ENCODE measurements at regions not wholly inside any gene's neighbourhood (a gene's known extent, or its start where the extent isn't known, plus 50 kb on each side); places are given as distances from the start of the nearest gene placed in this dataset.

- TF ChIP-seq NR3C1 (CRISPR knock-in tag; conservative IDR thresholded peaks at IDR 0.05; ENCODE audit: low read depth) (no peak), NR1H2 (CRISPR knock-in tag; IDR thresholded peaks at IDR 0.05) (no peak), ZNF121 (CRISPR knock-in tag; IDR thresholded peaks at IDR 0.05) (no peak), E2F4 (CRISPR knock-in tag; IDR thresholded peaks at IDR 0.05; ENCODE audit: borderline replicate concordance, low read depth) (no peak), FOXP4 (CRISPR knock-in tag; IDR thresholded peaks at IDR 0.05) (no peak)
Observed at GRCh38 chr5:44949687-44950086, 140.9 kb downstream of the MRPS30 start (continued).

- Mint-ChIP-seq H3K4me3 (no peak overlapping the region), H3K9me3 (peaks cover 4% of the 10 kb centered on the region; the same call in 1 of the 2 replicates), H3K27me3 (ENCODE audit: low read depth) (no peaks in the 10 kb centered on the region), H3K4me1 (peaks cover 12% of the 10 kb centered on the region), H3K27ac (no peak overlapping the region), H3K36me3 (no peaks in the 10 kb centered on the region)
- POLR2A ChIA-PET, result no interaction called here
- DNase-seq (ENCODE audit: low spot score), result no peak
- no peak for TF ChIP-seq PRRX2 (CRISPR knock-in tag; IDR thresholded peaks at IDR 0.05)
- no peak for TF ChIP-seq AR (CRISPR knock-in tag; IDR thresholded peaks at IDR 0.05)
- TF ChIP-seq SP1 (CRISPR knock-in tag; conservative IDR thresholded peaks at IDR 0.05), result no peak
- TF ChIP-seq TCF7 (CRISPR knock-in tag; IDR thresholded peaks at IDR 0.05; ENCODE audit: low read depth), result no peak
- no peak for TF ChIP-seq CTCF (IDR thresholded peaks at IDR 0.05)
- ATAC-seq, result no peak
- CTCF ChIA-PET, result interaction anchor here (1.3 kb wide), 1 partner anchor 569 kb away, joined by 4 read pairs; no protein-coding TSS in a partner anchor
Observed at GRCh38 chr5:44951371-44951770, 142.6 kb downstream of the MRPS30 start.

- Mint-ChIP-seq H3K27me3 (ENCODE audit: low read depth) (no peaks in the 10 kb centered on the region), H3K4me1 (peaks cover 12% of the 10 kb centered on the region), H3K4me3 (no peak overlapping the region), H3K27ac (no peak overlapping the region), H3K9me3 (peaks cover 4% of the 10 kb centered on the region; the same call in 1 of the 2 replicates), H3K36me3 (no peaks in the 10 kb centered on the region)
- ChIA-PET POLR2A (no interaction called here), CTCF (interaction anchor here (0.7 to 1.5 kb wide), 4 partner anchors 34 to 569 kb away, joined by 3 to 4 read pairs (median 3); no protein-coding TSS in a partner anchor)
- peak; percentile 56 for TF ChIP-seq CTCF (IDR thresholded peaks at IDR 0.05)
- no peak for TF ChIP-seq MYBL2 (CRISPR knock-in tag; IDR thresholded peaks at IDR 0.05)
- peak; percentile 19 for DNase-seq (ENCODE audit: low spot score)
- peak; percentile 72 for ATAC-seq
Observed at GRCh38 chr5:44952376-44952775, 143.6 kb downstream of the MRPS30 start.

Measured in WTC11 (cell line).